SK-N-SH (cell line): ENCODE measurements at regions not wholly inside any gene's neighbourhood (a gene's known extent, or its start where the extent isn't known, plus 50 kb on each side); places are given as distances from the start of the nearest gene placed in this dataset.

ENCODE experiments used
- CTCF ChIA-PET: fragments of 300-600, 350-600 bp; formaldehyde crosslinking; extraction: SDS; loops from one replicate; lab custom pipeline; 2021; lab: Yijun Ruan, JAX
- POLR2A ChIA-PET: fragments of 350-600 bp; sonication (Branson Sonifier 250); formaldehyde crosslinking; extraction: SDS; loops from one replicate; lab custom pipeline; 2020; ENCODE audit warnings: antibody characterized with exemption, inconsistent platforms; lab: Yijun Ruan, JAX
- DNase-seq: peaks from one replicate; pipeline ENCODE4 v3.0.0; 2012
- H2AFZ ChIP-seq: fragments of 200-600 bp; sonication (generic); 2 replicates; pipeline ENCODE4 v1.8.1; 2016; ENCODE audit warnings: antibody characterized with exemption, mild to moderate bottlenecking, low read depth
- H3F3A ChIP-seq: fragments of 200-600 bp; sonication (generic); replicated peaks from 2 replicates; pipeline ENCODE3; 2016; ENCODE audit warnings: antibody characterized with exemption, mild to moderate bottlenecking; ENCODE audit not compliant: insufficient read depth
- H3K27ac ChIP-seq, 2 experiments: fragments of 200-500 bp in 1 of 2; fragments of 200-600 bp in 1 of 2; sonication (Bioruptor generic) in 1 of 2; sonication (generic), shearing (Covaris generic) in 1 of 2; 2 replicates each; pipeline versions ENCODE4 v1.5.1 to v1.6.1; 2014 to 2016; ENCODE audit warnings: low read depth in 2 of 2, inconsistent platforms in 1 of 2, low read length in 1 of 2, mild to moderate bottlenecking in 1 of 2, mixed read lengths in 1 of 2
- H3K27me3 ChIP-seq: fragments of 200-600 bp; sonication (generic), shearing (Covaris generic); 2 replicates; pipeline ENCODE4 v1.6.1; 2016; ENCODE audit warnings: mixed run types; ENCODE audit not compliant: insufficient read depth
- H3K36me3 ChIP-seq, 2 experiments: fragments of 200-500 bp in 1 of 2; fragments of 200-600 bp in 1 of 2; sonication (Bioruptor generic) in 1 of 2; sonication (generic) in 1 of 2; replicated peaks in 1 of 2; 2 replicates each; pipeline versions ENCODE3 to v1.5.1; 2014 to 2016; ENCODE audit warnings: low read length in 1 of 2, mild to moderate bottlenecking in 1 of 2; ENCODE audit not compliant: insufficient read depth in 2 of 2, control insufficient read depth in 1 of 2
- H3K4me1 ChIP-seq, 2 experiments: fragments of 200-500 bp in 1 of 2; fragments of 200-600 bp in 1 of 2; sonication (Bioruptor generic) in 1 of 2; sonication (generic), shearing (Covaris generic) in 1 of 2; 2 replicates each; pipeline versions ENCODE4 v1.5.1 to v1.6.1; 2014 to 2016; ENCODE audit warnings: low read depth in 1 of 2, low read length in 1 of 2, mixed run types in 1 of 2; ENCODE audit not compliant: insufficient read depth in 2 of 2, control insufficient read depth in 1 of 2
- H3K4me2 ChIP-seq: fragments of 200-600 bp; sonication (generic), shearing (Covaris generic); 2 replicates; pipeline ENCODE4 v1.6.1; 2017; ENCODE audit warnings: mixed run types
- H3K4me3 ChIP-seq, 2 experiments: fragments of 200-500 bp in 1 of 2; fragments of 200-600 bp in 1 of 2; sonication (Bioruptor generic) in 1 of 2; sonication (generic), shearing (Covaris generic) in 1 of 2; 2 replicates each; pipeline versions ENCODE4 v1.5.1 to v1.8.1; 2014 to 2016; ENCODE audit warnings: low read depth in 2 of 2, inconsistent platforms in 1 of 2, low read length in 1 of 2, mild to moderate bottlenecking in 1 of 2, mixed read lengths in 1 of 2, moderate library complexity in 1 of 2
- H3K79me2 ChIP-seq: fragments of 200-600 bp; sonication (generic); 2 replicates; pipeline ENCODE4 v1.8.1; 2017; ENCODE audit warnings: mild to moderate bottlenecking; ENCODE audit not compliant: insufficient read depth
- H3K9ac ChIP-seq: fragments of 200-600 bp; sonication (generic); 2 replicates; pipeline ENCODE4 v1.6.1; 2017; ENCODE audit warnings: mixed run types
- H3K9me2 ChIP-seq: fragments of 200-600 bp; sonication (generic); 2 replicates; pipeline ENCODE4 v1.6.1; 2017; ENCODE audit warnings: mixed run types
- H3K9me3 ChIP-seq: fragments of 200-600 bp; sonication (generic); 2 replicates; pipeline ENCODE4 v1.6.1; 2017; ENCODE audit warnings: mixed run types, mild to moderate bottlenecking, moderate library complexity
- H4K20me1 ChIP-seq: fragments of 200-600 bp; sonication (generic); 2 replicates; pipeline ENCODE4 v1.6.1; 2017; ENCODE audit warnings: mild to moderate bottlenecking, mixed run types; ENCODE audit not compliant: insufficient read depth
- ELF1 ChIP-seq: IDR thresholded peaks from 2 replicates; pipeline ENCODE4 v1.4.0; 2012
- EP300 ChIP-seq, 2 experiments: IDR thresholded peaks; 2 replicates each; pipeline versions ENCODE4 v1.4.0 to v1.6.1; 2012; ENCODE audit warnings: borderline replicate concordance in 1 of 2, low read depth in 1 of 2, low read length in 1 of 2
- EZH2phosphoT487 ChIP-seq: fragments of 200-600 bp; sonication (generic); IDR thresholded peaks from 2 replicates; pipeline ENCODE4 v1.6.1; 2017; ENCODE audit warnings: low read depth, mixed run types, mild to moderate bottlenecking, antibody characterized with exemption, moderate library complexity, borderline replicate concordance
- FOSL2 ChIP-seq: IDR thresholded peaks from 2 replicates; pipeline ENCODE4 v1.4.0; 2012; ENCODE audit warnings: low read depth, mild to moderate bottlenecking, moderate library complexity, borderline replicate concordance
- FOXJ3 ChIP-seq: sonication (generic); formaldehyde crosslinking; IDR thresholded peaks from 2 replicates; pipeline ENCODE4 v1.5.1; 2020; ENCODE audit warnings: mild to moderate bottlenecking, missing genetic modification reagents
- GABPA ChIP-seq: IDR thresholded peaks from 2 replicates; pipeline ENCODE4 v1.4.0; 2012; ENCODE audit warnings: low read depth, mild to moderate bottlenecking
- GATA2 ChIP-seq: sonication (generic); formaldehyde crosslinking; IDR thresholded peaks from 2 replicates; pipeline ENCODE4 v1.5.0; 2020; ENCODE audit warnings: mild to moderate bottlenecking, missing genetic modification reagents
- JUND ChIP-seq: IDR thresholded peaks from 2 replicates; pipeline ENCODE4 v1.4.0; 2012
- MEF2A ChIP-seq: IDR thresholded peaks from 2 replicates; pipeline ENCODE4 v1.4.0; 2012; ENCODE audit warnings: low read depth, borderline replicate concordance
- MXI1 ChIP-seq: IDR thresholded peaks from 2 replicates; pipeline ENCODE4 v1.6.1; 2012; ENCODE audit warnings: mild to moderate bottlenecking, low read depth, low read length, improper control_type of control experiment
- NRF1 ChIP-seq: IDR thresholded peaks from 2 replicates; pipeline ENCODE4 v1.6.1; 2012; ENCODE audit warnings: low read depth, mild to moderate bottlenecking, low read length
- RAD21 ChIP-seq: IDR thresholded peaks from 2 replicates; pipeline ENCODE4 v1.6.1; 2012; ENCODE audit warnings: mild to moderate bottlenecking, low read length
- RCOR1 ChIP-seq: fragments of 150-350 bp; IDR thresholded peaks from 2 replicates; pipeline ENCODE4 v1.6.1; 2017; ENCODE audit warnings: antibody characterized with exemption, low read length
- RFX5 ChIP-seq: IDR thresholded peaks from 2 replicates; pipeline ENCODE4 v1.6.1; 2012; ENCODE audit warnings: mild to moderate bottlenecking, improper control_type of control experiment, low read length
- RXRA ChIP-seq: IDR thresholded peaks from 2 replicates; pipeline ENCODE4 v1.4.0; 2012; ENCODE audit warnings: low read depth, mild to moderate bottlenecking, borderline replicate concordance
- SIN3A ChIP-seq: IDR thresholded peaks from 2 replicates; pipeline ENCODE4 v1.6.1; 2012; ENCODE audit warnings: low read depth, mild to moderate bottlenecking, low read length, moderate library complexity, borderline replicate concordance
- TAF1 ChIP-seq: IDR thresholded peaks from 2 replicates; pipeline ENCODE4 v1.6.1; 2012; ENCODE audit warnings: low read depth, mild to moderate bottlenecking, low read length, moderate library complexity, borderline replicate concordance
- TCF12 ChIP-seq: IDR thresholded peaks from 2 replicates; pipeline ENCODE4 v1.4.0; 2012
- TEAD4 ChIP-seq: IDR thresholded peaks from 2 replicates; pipeline ENCODE4 v1.4.0; 2012; ENCODE audit warnings: mild to moderate bottlenecking, borderline replicate concordance; ENCODE audit not compliant: insufficient read depth
- YY1 ChIP-seq: IDR thresholded peaks from 2 replicates; pipeline ENCODE4 v1.4.0; 2012; ENCODE audit warnings: low read depth, mild to moderate bottlenecking
- WGBS: methylation state at CpG from one replicate; pipeline ENCODE4 v1.1.6; 2017; ENCODE audit warnings: low lambda C conversion rate; 5-methylcytosine and 5-hydroxymethylcytosine counted together
- TF ChIP-seq, protein P1 (sequence below): IDR thresholded peaks from 2 replicates; pipeline ENCODE4 v1.4.0; 2012; ENCODE audit warnings: low read depth
- TF ChIP-seq, protein P2 (sequence below): fragments of 150-350 bp; IDR thresholded peaks from 2 replicates; pipeline ENCODE4 v1.6.1; 2017; ENCODE audit warnings: antibody characterized with exemption, low read length, low read depth, borderline replicate concordance
- TF ChIP-seq, protein P3 (sequence below): IDR thresholded peaks from 2 replicates; pipeline ENCODE4 v1.4.0; 2012; ENCODE audit warnings: low read depth, borderline replicate concordance
- TF ChIP-seq, protein P4 (sequence below): IDR thresholded peaks from 2 replicates; pipeline ENCODE4; 2012
- TF ChIP-seq, protein P5 (sequence below): fragments of 150-350 bp; IDR thresholded peaks from 2 replicates; pipeline ENCODE4 v1.6.1; 2016; ENCODE audit warnings: mild to moderate bottlenecking, low read depth, low read length
- TF ChIP-seq, protein P6 (sequence below): IDR thresholded peaks from 2 replicates; pipeline ENCODE4 v1.6.1; 2012; ENCODE audit warnings: mild to moderate bottlenecking, low read depth, low read length, moderate library complexity

DNA sequence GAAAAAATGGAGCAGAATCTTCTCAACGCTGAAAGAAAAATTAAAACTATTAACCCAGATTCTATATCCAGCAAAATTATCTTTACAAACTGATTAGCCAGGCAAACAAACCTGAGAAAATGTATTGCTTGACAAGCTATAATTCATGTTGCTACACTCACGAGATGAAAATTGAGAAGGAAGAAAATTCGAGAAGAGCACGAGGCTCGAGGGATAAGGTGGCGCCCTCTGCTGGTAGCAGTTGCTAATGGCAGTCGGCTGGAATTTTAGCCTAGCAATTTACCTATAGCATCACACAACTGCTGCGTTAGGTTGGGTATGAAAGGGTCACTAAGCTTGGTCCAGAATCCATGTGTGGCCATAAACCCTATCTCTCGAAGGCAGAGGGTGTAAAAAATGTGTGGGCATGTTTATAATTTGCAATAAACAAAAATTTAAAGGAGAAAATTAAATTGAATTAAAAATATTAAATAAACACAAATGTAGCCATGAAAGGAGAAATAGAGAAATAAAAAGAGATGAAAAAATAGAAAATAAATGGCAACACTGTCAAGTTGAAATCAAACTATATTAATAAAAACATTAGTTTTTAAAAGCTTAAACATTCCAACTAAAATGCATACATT lies 126.6 kb downstream of the PPP4R3C start (continued):
- TF ChIP-seq YY1 (no peak), RAD21 (peak; percentile 46), NRF1 (no peak), EZH2phosphoT487 (no peak), GABPA (no peak), FOSL2 (no peak), RCOR1 (no peak), RXRA (no peak), TEAD4 (no peak), TCF12 (no peak), MEF2A (no peak), FOXJ3 (CRISPR knock-in tag) (no peak), RFX5 (no peak), JUND (no peak), SIN3A (no peak), GATA2 (no peak), MXI1 (no peak), EP300 (IDR thresholded peaks at IDR 0.05; ENCODE audit: borderline replicate concordance in 1 of 2, low read depth in 1 of 2, low read length in 1 of 2) (no peak)
- TF ChIP-seq, protein P1, sequence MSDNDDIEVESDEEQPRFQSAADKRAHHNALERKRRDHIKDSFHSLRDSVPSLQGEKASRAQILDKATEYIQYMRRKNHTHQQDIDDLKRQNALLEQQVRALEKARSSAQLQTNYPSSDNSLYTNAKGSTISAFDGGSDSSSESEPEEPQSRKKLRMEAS, result peak; percentile 86
- TF ChIP-seq, protein P2, sequence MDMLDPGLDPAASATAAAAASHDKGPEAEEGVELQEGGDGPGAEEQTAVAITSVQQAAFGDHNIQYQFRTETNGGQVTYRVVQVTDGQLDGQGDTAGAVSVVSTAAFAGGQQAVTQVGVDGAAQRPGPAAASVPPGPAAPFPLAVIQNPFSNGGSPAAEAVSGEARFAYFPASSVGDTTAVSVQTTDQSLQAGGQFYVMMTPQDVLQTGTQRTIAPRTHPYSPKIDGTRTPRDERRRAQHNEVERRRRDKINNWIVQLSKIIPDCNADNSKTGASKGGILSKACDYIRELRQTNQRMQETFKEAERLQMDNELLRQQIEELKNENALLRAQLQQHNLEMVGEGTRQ, result no peak
- TF ChIP-seq, protein P3, sequence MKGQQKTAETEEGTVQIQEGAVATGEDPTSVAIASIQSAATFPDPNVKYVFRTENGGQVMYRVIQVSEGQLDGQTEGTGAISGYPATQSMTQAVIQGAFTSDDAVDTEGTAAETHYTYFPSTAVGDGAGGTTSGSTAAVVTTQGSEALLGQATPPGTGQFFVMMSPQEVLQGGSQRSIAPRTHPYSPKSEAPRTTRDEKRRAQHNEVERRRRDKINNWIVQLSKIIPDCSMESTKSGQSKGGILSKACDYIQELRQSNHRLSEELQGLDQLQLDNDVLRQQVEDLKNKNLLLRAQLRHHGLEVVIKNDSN, result no peak
- TF ChIP-seq, protein P4, sequence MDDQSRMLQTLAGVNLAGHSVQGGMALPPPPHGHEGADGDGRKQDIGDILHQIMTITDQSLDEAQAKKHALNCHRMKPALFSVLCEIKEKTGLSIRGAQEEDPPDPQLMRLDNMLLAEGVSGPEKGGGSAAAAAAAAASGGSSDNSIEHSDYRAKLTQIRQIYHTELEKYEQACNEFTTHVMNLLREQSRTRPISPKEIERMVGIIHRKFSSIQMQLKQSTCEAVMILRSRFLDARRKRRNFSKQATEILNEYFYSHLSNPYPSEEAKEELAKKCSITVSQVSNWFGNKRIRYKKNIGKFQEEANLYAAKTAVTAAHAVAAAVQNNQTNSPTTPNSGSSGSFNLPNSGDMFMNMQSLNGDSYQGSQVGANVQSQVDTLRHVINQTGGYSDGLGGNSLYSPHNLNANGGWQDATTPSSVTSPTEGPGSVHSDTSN, result 0 out of 2 replicates have a peak, but pooled peaks have one; percentile 7

DNA sequence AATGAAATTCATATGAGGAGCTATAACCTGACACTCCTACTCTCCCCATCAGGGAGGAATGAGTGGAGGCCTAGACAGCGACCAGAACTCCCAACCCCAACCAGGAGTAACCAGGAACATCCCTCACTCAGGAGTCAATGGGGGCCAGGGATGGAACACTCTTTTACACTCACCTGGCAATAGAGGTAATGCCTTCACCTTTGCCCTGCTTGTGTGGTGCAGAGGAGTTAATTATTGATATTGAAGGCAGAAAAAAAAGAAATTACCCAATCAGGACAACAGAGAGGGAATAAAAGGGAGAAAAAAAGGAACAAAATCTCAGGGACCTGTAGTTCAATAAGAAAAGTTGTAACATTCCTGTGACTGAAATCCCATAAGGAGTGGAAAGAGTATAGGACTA lies 141.5 kb downstream of the PPP4R3C start:
- Histone ChIP-seq H3K79me2 (no peaks in the 10 kb centered on the region), H3K4me1 (no peaks in the 10 kb centered on the region), H3K4me2 (no peak overlapping the region), H3K27me3 (no peaks in the 10 kb centered on the region), H3K9me3 (no peaks in the 10 kb centered on the region), H2AFZ (no peak overlapping the region), H3F3A (no peaks in the 10 kb centered on the region), H3K27ac (no peak overlapping the region), H4K20me1 (no peaks in the 10 kb centered on the region), H3K4me3 (no peak overlapping the region), H3K9ac (no peak overlapping the region), H3K9me2 (no peaks in the 10 kb centered on the region), H3K36me3 (no peaks in the 10 kb centered on the region)
- CTCF ChIA-PET, result interaction anchor here (1.2 kb wide), 1 partner anchor 15 kb away, joined by 5 read pairs; no protein-coding TSS in a partner anchor
- WGBS, result 8% methylated on average over 1 of the region's 1 CpG
- POLR2A ChIA-PET, result no interaction called here
- no peak for DNase-seq
- TF ChIP-seq ELF1 (no peak), TAF1 (no peak)
- TF ChIP-seq, protein P5, sequence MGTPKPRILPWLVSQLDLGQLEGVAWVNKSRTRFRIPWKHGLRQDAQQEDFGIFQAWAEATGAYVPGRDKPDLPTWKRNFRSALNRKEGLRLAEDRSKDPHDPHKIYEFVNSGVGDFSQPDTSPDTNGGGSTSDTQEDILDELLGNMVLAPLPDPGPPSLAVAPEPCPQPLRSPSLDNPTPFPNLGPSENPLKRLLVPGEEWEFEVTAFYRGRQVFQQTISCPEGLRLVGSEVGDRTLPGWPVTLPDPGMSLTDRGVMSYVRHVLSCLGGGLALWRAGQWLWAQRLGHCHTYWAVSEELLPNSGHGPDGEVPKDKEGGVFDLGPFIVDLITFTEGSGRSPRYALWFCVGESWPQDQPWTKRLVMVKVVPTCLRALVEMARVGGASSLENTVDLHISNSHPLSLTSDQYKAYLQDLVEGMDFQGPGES, result no peak
- TF ChIP-seq, protein P3, result no peak
- TF ChIP-seq, protein P6, sequence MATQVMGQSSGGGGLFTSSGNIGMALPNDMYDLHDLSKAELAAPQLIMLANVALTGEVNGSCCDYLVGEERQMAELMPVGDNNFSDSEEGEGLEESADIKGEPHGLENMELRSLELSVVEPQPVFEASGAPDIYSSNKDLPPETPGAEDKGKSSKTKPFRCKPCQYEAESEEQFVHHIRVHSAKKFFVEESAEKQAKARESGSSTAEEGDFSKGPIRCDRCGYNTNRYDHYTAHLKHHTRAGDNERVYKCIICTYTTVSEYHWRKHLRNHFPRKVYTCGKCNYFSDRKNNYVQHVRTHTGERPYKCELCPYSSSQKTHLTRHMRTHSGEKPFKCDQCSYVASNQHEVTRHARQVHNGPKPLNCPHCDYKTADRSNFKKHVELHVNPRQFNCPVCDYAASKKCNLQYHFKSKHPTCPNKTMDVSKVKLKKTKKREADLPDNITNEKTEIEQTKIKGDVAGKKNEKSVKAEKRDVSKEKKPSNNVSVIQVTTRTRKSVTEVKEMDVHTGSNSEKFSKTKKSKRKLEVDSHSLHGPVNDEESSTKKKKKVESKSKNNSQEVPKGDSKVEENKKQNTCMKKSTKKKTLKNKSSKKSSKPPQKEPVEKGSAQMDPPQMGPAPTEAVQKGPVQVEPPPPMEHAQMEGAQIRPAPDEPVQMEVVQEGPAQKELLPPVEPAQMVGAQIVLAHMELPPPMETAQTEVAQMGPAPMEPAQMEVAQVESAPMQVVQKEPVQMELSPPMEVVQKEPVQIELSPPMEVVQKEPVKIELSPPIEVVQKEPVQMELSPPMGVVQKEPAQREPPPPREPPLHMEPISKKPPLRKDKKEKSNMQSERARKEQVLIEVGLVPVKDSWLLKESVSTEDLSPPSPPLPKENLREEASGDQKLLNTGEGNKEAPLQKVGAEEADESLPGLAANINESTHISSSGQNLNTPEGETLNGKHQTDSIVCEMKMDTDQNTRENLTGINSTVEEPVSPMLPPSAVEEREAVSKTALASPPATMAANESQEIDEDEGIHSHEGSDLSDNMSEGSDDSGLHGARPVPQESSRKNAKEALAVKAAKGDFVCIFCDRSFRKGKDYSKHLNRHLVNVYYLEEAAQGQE, result no peak
